NCI-H2081 (cell line): ENCODE measurements at regions not wholly inside any gene's neighbourhood (a gene's known extent, or its start where the extent isn't known, plus 50 kb on each side); places are given as distances from the start of the nearest gene placed in this dataset.
"Not testable (repeated sequence)": the region's sequence is repeated elsewhere in the genome, so short reads cannot be mapped to it uniquely, and the experiment has no call there.

Experiments
- DNase-seq, 2 experiments: peaks; one replicate each; lab custom pipeline; 2025; lab: John Stamatoyannopoulos, UW

- DNase-seq = no peak
These were observed 67.0 kb upstream of the LSAMP start for GRCh38 chr3:116512281-116512680.

GRCh38 chr3:116512931-116513330 lies 67.6 kb upstream of the LSAMP start:
- no peak for DNase-seq

GRCh38 chr3:116515973-116516372 lies 70.7 kb upstream of the LSAMP start:
- no peak for DNase-seq

GRCh38 chr3:116517308-116517707 lies 72.0 kb upstream of the LSAMP start:
- DNase-seq = peak in 1 of 2 experiments; percentile 40

GRCh38 chr3:116519101-116519500 lies 73.8 kb upstream of the LSAMP start:
- DNase-seq = not testable (repeated sequence)

- not testable (repeated sequence) for DNase-seq
These were observed 74.5 kb upstream of the LSAMP start for GRCh38 chr3:116519823-116520222.

GRCh38 chr3:116524453-116525210 lies 79.3 kb upstream of the LSAMP start:
- no peak for DNase-seq

- DNase-seq = no peak
These were observed 107.0 kb upstream of the LSAMP start for GRCh38 chr3:116552246-116552645.

GRCh38 chr3:116553355-116553754 lies 108.1 kb upstream of the LSAMP start:
- no peak for DNase-seq

- no peak for DNase-seq
These were observed 116.2 kb upstream of the LSAMP start for GRCh38 chr3:116561529-116561928.

- no peak for DNase-seq
These were observed 118.1 kb upstream of the LSAMP start for GRCh38 chr3:116563351-116563750.

- no peak for DNase-seq
These were observed 121.2 kb upstream of the LSAMP start for GRCh38 chr3:116566478-116566960.

- no peak for DNase-seq
These were observed 124.3 kb upstream of the LSAMP start for GRCh38 chr3:116569611-116570010.

- DNase-seq = no peak
These were observed 129.7 kb upstream of the TUSC7 start for GRCh38 chr3:116579840-116580239.

GRCh38 chr3:116586285-116586944 lies 123.2 kb upstream of the TUSC7 start:
- no peak for DNase-seq

- DNase-seq = no peak
These were observed 118.3 kb upstream of the TUSC7 start for GRCh38 chr3:116591236-116591635.

GRCh38 chr3:116601206-116601605 lies 108.4 kb upstream of the TUSC7 start:
- DNase-seq = no peak

GRCh38 chr3:116607205-116607604 lies 102.4 kb upstream of the TUSC7 start:
- no peak for DNase-seq

- DNase-seq = no peak
These were observed 99.5 kb upstream of the TUSC7 start for GRCh38 chr3:116610124-116610523.

GRCh38 chr3:116614795-116615362 lies 94.7 kb upstream of the TUSC7 start:
- DNase-seq = peak in 1 of 2 experiments; percentile 11

- no peak for DNase-seq
These were observed 91.4 kb upstream of the TUSC7 start for GRCh38 chr3:116618138-116618537.

- no peak for DNase-seq
These were observed 90.6 kb upstream of the TUSC7 start for GRCh38 chr3:116618930-116619329.

GRCh38 chr3:116630494-116630893 lies 79.1 kb upstream of the TUSC7 start:
- DNase-seq = no peak
